ENCODE measurements at regions not wholly inside any gene's neighbourhood (a gene's known extent, or its start where the extent isn't known, plus 50 kb on each side); places are given as distances from the start of the nearest gene placed in this dataset.

GRCh38 chr7:156204820-156205219 lies 392.6 kb upstream of the SHH start:
- H3K4me1 ChIP-seq (ENCODE audit: control insufficient read depth, insufficient read depth, low read length), result no peaks in the 10 kb centered on the region

GRCh38 chr7:156203923-156204322 lies 391.7 kb upstream of the SHH start:
- 97% methylated on average over 8 of the region's 10 CpGs for WGBS (ENCODE audit: insufficient coverage)
- Histone ChIP-seq H3K4me3 (ENCODE audit: low read length) (no peak overlapping the region), H3K27me3 (ENCODE audit: control insufficient read depth, insufficient read depth, low read length) (peaks cover 3% of the 10 kb centered on the region), H3K4me1 (ENCODE audit: control insufficient read depth, insufficient read depth, low read length) (no peaks in the 10 kb centered on the region), H3K36me3 (ENCODE audit: control insufficient read depth, insufficient read depth, low read length) (no peaks in the 10 kb centered on the region), H3K27ac (ENCODE audit: low read length) (no peak overlapping the region), H3K9me3 (replicated peaks; ENCODE audit: control insufficient read depth, low read depth, low read length) (no peaks in the 10 kb centered on the region)
- DNase-seq, result no peak

More at GRCh38 chr7:156204820-156205219, 392.6 kb upstream of the SHH start:
- Histone ChIP-seq H3K9me3 (replicated peaks; ENCODE audit: control insufficient read depth, low read depth, low read length) (no peaks in the 10 kb centered on the region), H3K4me3 (ENCODE audit: low read length) (no peak overlapping the region), H3K36me3 (ENCODE audit: control insufficient read depth, insufficient read depth, low read length) (no peaks in the 10 kb centered on the region), H3K27me3 (ENCODE audit: control insufficient read depth, insufficient read depth, low read length) (no peaks in the 10 kb centered on the region), H3K27ac (ENCODE audit: low read length) (no peak overlapping the region)
- 50% methylated on average over 2 of the region's 6 CpGs for WGBS (ENCODE audit: insufficient coverage)
- no peak for DNase-seq

GRCh38 chr7:156198277-156198676 lies 386.0 kb upstream of the SHH start:
- Histone ChIP-seq H3K27ac (ENCODE audit: low read length) (no peak overlapping the region), H3K36me3 (ENCODE audit: control insufficient read depth, insufficient read depth, low read length) (no peaks in the 10 kb centered on the region), H3K4me1 (ENCODE audit: control insufficient read depth, insufficient read depth, low read length) (no peaks in the 10 kb centered on the region), H3K27me3 (ENCODE audit: control insufficient read depth, insufficient read depth, low read length) (peaks cover 9% of the 10 kb centered on the region), H3K9me3 (replicated peaks; ENCODE audit: control insufficient read depth, low read depth, low read length) (no peaks in the 10 kb centered on the region), H3K4me3 (ENCODE audit: low read length) (no peak overlapping the region)
- DNase-seq, result no peak
- 80% methylated on average over 9 of the region's 9 CpGs for WGBS (ENCODE audit: insufficient coverage)

GRCh38 chr7:156196649-156197048 lies 384.4 kb upstream of the SHH start:
- WGBS (ENCODE audit: insufficient coverage), result 85% methylated on average over 13 of the region's 13 CpGs
- Histone ChIP-seq H3K27me3 (ENCODE audit: control insufficient read depth, insufficient read depth, low read length) (peaks cover 9% of the 10 kb centered on the region), H3K4me1 (ENCODE audit: control insufficient read depth, insufficient read depth, low read length) (no peaks in the 10 kb centered on the region), H3K27ac (ENCODE audit: low read length) (no peak overlapping the region), H3K4me3 (ENCODE audit: low read length) (no peak overlapping the region), H3K36me3 (ENCODE audit: control insufficient read depth, insufficient read depth, low read length) (no peaks in the 10 kb centered on the region), H3K9me3 (replicated peaks; ENCODE audit: control insufficient read depth, low read depth, low read length) (no peaks in the 10 kb centered on the region)
- no peak for DNase-seq

GRCh38 chr7:156195276-156195675 lies 383.0 kb upstream of the SHH start:
- H3K9me3 ChIP-seq (replicated peaks; ENCODE audit: control insufficient read depth, low read depth, low read length), result no peaks in the 10 kb centered on the region
- peaks cover 9% of the 10 kb centered on the region for H3K27me3 ChIP-seq (ENCODE audit: control insufficient read depth, insufficient read depth, low read length)
- H3K4me3 ChIP-seq (ENCODE audit: low read length), result no peak overlapping the region
- no peak for DNase-seq
- H3K27ac ChIP-seq (ENCODE audit: low read length), result no peak overlapping the region
- no peaks in the 10 kb centered on the region for H3K36me3 ChIP-seq (ENCODE audit: control insufficient read depth, insufficient read depth, low read length)
- 20% methylated on average over 1 of the region's 4 CpGs for WGBS (ENCODE audit: insufficient coverage)
- H3K4me1 ChIP-seq (ENCODE audit: control insufficient read depth, insufficient read depth, low read length), result no peaks in the 10 kb centered on the region

- H3K36me3 ChIP-seq (ENCODE audit: control insufficient read depth, insufficient read depth, low read length), result no peaks in the 10 kb centered on the region
- peaks cover 9% of the 10 kb centered on the region for H3K27me3 ChIP-seq (ENCODE audit: control insufficient read depth, insufficient read depth, low read length)
- H3K4me3 ChIP-seq (ENCODE audit: low read length), result no peak overlapping the region
- H3K27ac ChIP-seq (ENCODE audit: low read length), result no peak overlapping the region
- no peaks in the 10 kb centered on the region for H3K9me3 ChIP-seq (replicated peaks; ENCODE audit: control insufficient read depth, low read depth, low read length)
- 31% methylated on average over 10 of the region's 11 CpGs for WGBS (ENCODE audit: insufficient coverage)
- no peak for DNase-seq
- H3K4me1 ChIP-seq (ENCODE audit: control insufficient read depth, insufficient read depth, low read length), result no peaks in the 10 kb centered on the region
These were observed 382.6 kb upstream of the SHH start for GRCh38 chr7:156194813-156195212.

GRCh38 chr7:156192921-156193320 lies 380.7 kb upstream of the SHH start:
- no peaks in the 10 kb centered on the region for H3K9me3 ChIP-seq (replicated peaks; ENCODE audit: control insufficient read depth, low read depth, low read length)
- H3K4me1 ChIP-seq (ENCODE audit: control insufficient read depth, insufficient read depth, low read length), result no peaks in the 10 kb centered on the region
- no peak for DNase-seq
- no peak overlapping the region for H3K4me3 ChIP-seq (ENCODE audit: low read length)
- H3K36me3 ChIP-seq (ENCODE audit: control insufficient read depth, insufficient read depth, low read length), result no peaks in the 10 kb centered on the region
- 88% methylated on average over 2 of the region's 4 CpGs for WGBS (ENCODE audit: insufficient coverage)
- no peak overlapping the region for H3K27ac ChIP-seq (ENCODE audit: low read length)
- peaks cover 4% of the 10 kb centered on the region for H3K27me3 ChIP-seq (ENCODE audit: control insufficient read depth, insufficient read depth, low read length)

- Histone ChIP-seq H3K36me3 (ENCODE audit: control insufficient read depth, insufficient read depth, low read length) (no peaks in the 10 kb centered on the region), H3K9me3 (replicated peaks; ENCODE audit: control insufficient read depth, low read depth, low read length) (peaks cover 8% of the 10 kb centered on the region), H3K4me3 (ENCODE audit: low read length) (no peak overlapping the region), H3K4me1 (ENCODE audit: control insufficient read depth, insufficient read depth, low read length) (no peaks in the 10 kb centered on the region), H3K27ac (ENCODE audit: low read length) (no peak overlapping the region), H3K27me3 (ENCODE audit: control insufficient read depth, insufficient read depth, low read length) (peaks cover 2% of the 10 kb centered on the region)
- no peak for DNase-seq
- WGBS (ENCODE audit: insufficient coverage), result 92% methylated on average over 2 of the region's 4 CpGs
These were observed 378.8 kb upstream of the SHH start for GRCh38 chr7:156191090-156191489.

GRCh38 chr7:156185076-156185475 lies 372.8 kb upstream of the SHH start:
- Histone ChIP-seq H3K36me3 (ENCODE audit: control insufficient read depth, insufficient read depth, low read length) (no peaks in the 10 kb centered on the region), H3K9me3 (replicated peaks; ENCODE audit: control insufficient read depth, low read depth, low read length) (peaks cover 11% of the 10 kb centered on the region), H3K4me3 (ENCODE audit: low read length) (no peak overlapping the region), H3K4me1 (ENCODE audit: control insufficient read depth, insufficient read depth, low read length) (no peaks in the 10 kb centered on the region), H3K27me3 (ENCODE audit: control insufficient read depth, insufficient read depth, low read length) (peaks cover 4% of the 10 kb centered on the region), H3K27ac (ENCODE audit: low read length) (no peak overlapping the region)
- no CpG with 5 or more reads among the region's 2 CpGs for WGBS (ENCODE audit: insufficient coverage)
- DNase-seq, result no peak

GRCh38 chr7:156184164-156184563 lies 371.9 kb upstream of the SHH start:
- peaks cover 8% of the 10 kb centered on the region for H3K27me3 ChIP-seq (ENCODE audit: control insufficient read depth, insufficient read depth, low read length)
- H3K9me3 ChIP-seq (replicated peaks; ENCODE audit: control insufficient read depth, low read depth, low read length), result peaks cover 11% of the 10 kb centered on the region
- H3K4me1 ChIP-seq (ENCODE audit: control insufficient read depth, insufficient read depth, low read length), result no peaks in the 10 kb centered on the region
- H3K36me3 ChIP-seq (ENCODE audit: control insufficient read depth, insufficient read depth, low read length), result no peaks in the 10 kb centered on the region
- H3K27ac ChIP-seq (ENCODE audit: low read length), result no peak overlapping the region
- DNase-seq, result no peak
- no CpG with 5 or more reads among the region's 1 CpG for WGBS (ENCODE audit: insufficient coverage)
- H3K4me3 ChIP-seq (ENCODE audit: low read length), result no peak overlapping the region
